ENCODE measurements at regions not wholly inside any gene's neighbourhood (a gene's known extent, or its start where the extent isn't known, plus 50 kb on each side); places are given as distances from the start of the nearest gene placed in this dataset.

DNA sequence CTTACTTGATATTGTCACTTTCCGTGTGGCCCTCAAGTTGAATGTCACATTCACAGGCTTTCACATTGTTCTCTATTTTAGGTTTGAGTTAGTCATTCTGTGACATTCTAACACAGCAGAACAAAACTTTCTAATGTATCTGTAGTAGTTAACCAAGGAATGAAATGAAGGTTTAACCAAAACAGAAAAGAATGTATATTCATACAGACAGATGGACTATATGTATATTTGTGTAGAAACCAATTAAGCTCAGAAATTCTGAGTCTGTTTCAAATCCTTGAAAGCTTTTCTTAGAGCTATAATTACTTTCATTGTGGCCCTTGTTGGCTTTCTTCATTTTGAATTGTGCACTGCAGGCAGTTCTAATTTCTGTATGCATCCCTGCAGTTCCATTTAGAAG is 654.7 kb downstream of the LRRC70 start:
- Histone ChIP-seq H2AFZ (ENCODE audit: low read length) (no peak overlapping the region), H3K4me3 (ENCODE audit: low read depth, low read length, poor library complexity, severe bottlenecking) (no peak overlapping the region), H3K9me2 (ENCODE audit: insufficient read depth, low read length) (no peaks in the 10 kb centered on the region), H3K9me3 (ENCODE audit: low read length) (no peaks in the 10 kb centered on the region), H3K4me2 (ENCODE audit: low read length) (no peak overlapping the region), H3K79me2 (ENCODE audit: insufficient read depth, low read depth, low read length) (no peaks in the 10 kb centered on the region), H4K20me1 (ENCODE audit: insufficient read depth, low read length) (no peaks in the 10 kb centered on the region), H3K4me1 (ENCODE audit: insufficient read depth, low read length, poor library complexity, severe bottlenecking) (no peaks in the 10 kb centered on the region), H3K27ac (ENCODE audit: low read depth, low read length, poor library complexity, severe bottlenecking) (no peak overlapping the region), H3K36me3 (ENCODE audit: insufficient read depth, low read length) (no peaks in the 10 kb centered on the region)
- TF ChIP-seq EZH2phosphoT487 (IDR thresholded peaks at IDR 0.05; ENCODE audit: borderline replicate concordance, low read depth, low read length) = no peak
- TF ChIP-seq, protein P1, sequence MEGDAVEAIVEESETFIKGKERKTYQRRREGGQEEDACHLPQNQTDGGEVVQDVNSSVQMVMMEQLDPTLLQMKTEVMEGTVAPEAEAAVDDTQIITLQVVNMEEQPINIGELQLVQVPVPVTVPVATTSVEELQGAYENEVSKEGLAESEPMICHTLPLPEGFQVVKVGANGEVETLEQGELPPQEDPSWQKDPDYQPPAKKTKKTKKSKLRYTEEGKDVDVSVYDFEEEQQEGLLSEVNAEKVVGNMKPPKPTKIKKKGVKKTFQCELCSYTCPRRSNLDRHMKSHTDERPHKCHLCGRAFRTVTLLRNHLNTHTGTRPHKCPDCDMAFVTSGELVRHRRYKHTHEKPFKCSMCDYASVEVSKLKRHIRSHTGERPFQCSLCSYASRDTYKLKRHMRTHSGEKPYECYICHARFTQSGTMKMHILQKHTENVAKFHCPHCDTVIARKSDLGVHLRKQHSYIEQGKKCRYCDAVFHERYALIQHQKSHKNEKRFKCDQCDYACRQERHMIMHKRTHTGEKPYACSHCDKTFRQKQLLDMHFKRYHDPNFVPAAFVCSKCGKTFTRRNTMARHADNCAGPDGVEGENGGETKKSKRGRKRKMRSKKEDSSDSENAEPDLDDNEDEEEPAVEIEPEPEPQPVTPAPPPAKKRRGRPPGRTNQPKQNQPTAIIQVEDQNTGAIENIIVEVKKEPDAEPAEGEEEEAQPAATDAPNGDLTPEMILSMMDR (conservative IDR thresholded peaks at IDR 0.05; ENCODE audit: low read length) = no peak
- ChIA-PET CTCF (ENCODE audit: unreplicated experiment) (no interaction called here), POLR2A (interaction anchor here (0.6 kb wide), 1 partner anchor 13 kb away, joined by 3 read pairs; no protein-coding TSS in a partner anchor)
- DNase-seq (ENCODE audit: low spot score) = no peak
- intact Hi-C loops (cut with micrococcal nuclease; ENCODE audit: unreplicated experiment) = no loop called here
- no TSS peak for BruUV-seq (replicated peaks)

DNA sequence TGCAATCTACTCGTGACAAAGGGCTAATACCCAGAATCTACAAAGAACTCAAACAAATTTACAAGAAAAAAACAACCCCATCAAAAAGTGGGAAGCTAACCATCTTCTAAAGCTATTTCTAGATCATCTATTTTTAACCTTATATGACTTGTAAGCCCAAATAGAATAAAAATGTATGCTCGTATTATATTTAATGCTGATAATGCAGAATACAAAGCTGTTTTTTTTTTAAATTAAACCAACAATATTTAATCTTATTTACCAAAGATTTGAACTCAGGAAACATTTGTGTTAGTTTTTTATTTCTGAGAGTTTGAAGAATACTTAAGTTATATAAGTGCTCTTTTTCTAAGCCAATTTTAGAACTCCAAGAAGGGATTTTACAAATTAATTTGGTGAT is 652.1 kb downstream of the LRRC70 start:
- H2AFZ ChIP-seq (ENCODE audit: low read length) = no peak overlapping the region
- POLR2A ChIA-PET = no interaction called here
- no peak overlapping the region for H3K4me2 ChIP-seq (ENCODE audit: low read length)
- no peak for DNase-seq (ENCODE audit: low spot score)
- no peaks in the 10 kb centered on the region for H3K4me1 ChIP-seq (ENCODE audit: insufficient read depth, low read length, poor library complexity, severe bottlenecking)
- BruUV-seq (replicated peaks) = no TSS peak
- no peaks in the 10 kb centered on the region for H3K9me3 ChIP-seq (ENCODE audit: low read length)
- no peak overlapping the region for H3K4me3 ChIP-seq (ENCODE audit: low read depth, low read length, poor library complexity, severe bottlenecking)
- H3K9me2 ChIP-seq (ENCODE audit: insufficient read depth, low read length) = no peaks in the 10 kb centered on the region
- H3K79me2 ChIP-seq (ENCODE audit: insufficient read depth, low read depth, low read length) = no peaks in the 10 kb centered on the region
- CTCF ChIA-PET (ENCODE audit: unreplicated experiment) = no interaction called here
- TF ChIP-seq EZH2phosphoT487 (IDR thresholded peaks at IDR 0.05; ENCODE audit: borderline replicate concordance, low read depth, low read length) = no peak
- TF ChIP-seq, protein P1 (conservative IDR thresholded peaks at IDR 0.05; ENCODE audit: low read length) = no peak
- intact Hi-C loops (cut with micrococcal nuclease; ENCODE audit: unreplicated experiment) = no loop called here
- H4K20me1 ChIP-seq (ENCODE audit: insufficient read depth, low read length) = no peaks in the 10 kb centered on the region
- no peak overlapping the region for H3K27ac ChIP-seq (ENCODE audit: low read depth, low read length, poor library complexity, severe bottlenecking)
- H3K36me3 ChIP-seq (ENCODE audit: insufficient read depth, low read length) = no peaks in the 10 kb centered on the region

DNA sequence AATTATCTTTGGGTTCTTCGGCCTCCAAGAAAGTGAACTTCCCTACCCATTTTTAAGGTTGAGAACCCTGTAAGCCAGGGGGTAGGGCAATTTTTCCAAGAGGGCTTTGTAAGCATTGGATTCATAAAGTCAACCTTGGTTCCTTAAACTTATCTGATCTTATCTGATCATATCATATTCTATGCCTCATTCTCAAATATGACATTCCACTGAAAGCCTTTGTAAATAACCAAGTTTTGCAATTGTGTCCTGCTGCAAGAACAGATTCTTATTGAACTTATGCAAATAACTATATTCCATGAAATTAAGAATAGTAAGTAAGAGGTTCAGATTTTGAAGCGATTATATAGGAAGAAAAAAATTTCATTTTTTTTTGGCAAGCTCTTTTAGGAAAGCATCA is 649.5 kb downstream of the LRRC70 start:
- no peaks in the 10 kb centered on the region for H3K4me1 ChIP-seq (ENCODE audit: insufficient read depth, low read length, poor library complexity, severe bottlenecking)
- no TSS peak for BruUV-seq (replicated peaks)
- POLR2A ChIA-PET = no interaction called here
- TF ChIP-seq, protein P1 (conservative IDR thresholded peaks at IDR 0.05; ENCODE audit: low read length) = no peak
- TF ChIP-seq EZH2phosphoT487 (IDR thresholded peaks at IDR 0.05; ENCODE audit: borderline replicate concordance, low read depth, low read length) = no peak
- no peaks in the 10 kb centered on the region for H3K79me2 ChIP-seq (ENCODE audit: insufficient read depth, low read depth, low read length)
- no peak overlapping the region for H2AFZ ChIP-seq (ENCODE audit: low read length)
- H4K20me1 ChIP-seq (ENCODE audit: insufficient read depth, low read length) = no peaks in the 10 kb centered on the region
- CTCF ChIA-PET (ENCODE audit: unreplicated experiment) = no interaction called here
- H3K9me3 ChIP-seq (ENCODE audit: low read length) = no peaks in the 10 kb centered on the region
- H3K27ac ChIP-seq (ENCODE audit: low read depth, low read length, poor library complexity, severe bottlenecking) = no peak overlapping the region
- no peak overlapping the region for H3K4me2 ChIP-seq (ENCODE audit: low read length)
- H3K36me3 ChIP-seq (ENCODE audit: insufficient read depth, low read length) = no peaks in the 10 kb centered on the region
- H3K9me2 ChIP-seq (ENCODE audit: insufficient read depth, low read length) = no peaks in the 10 kb centered on the region
- intact Hi-C loops (cut with micrococcal nuclease; ENCODE audit: unreplicated experiment) = no loop called here
- DNase-seq (ENCODE audit: low spot score) = no peak
- no peak overlapping the region for H3K4me3 ChIP-seq (ENCODE audit: low read depth, low read length, poor library complexity, severe bottlenecking)
